Kidney (tissue), 13 donors: ENCODE measurements at regions not wholly inside any gene's neighbourhood (a gene's known extent, or its start where the extent isn't known, plus 50 kb on each side); places are given as distances from the start of the nearest gene placed in this dataset.

ENCODE experiments used
- DNase-seq, 5 donors: peaks; one replicate each; pipeline ENCODE4 v3.0.0-alpha.2; 2013 to 2020
- FAIRE-seq: peaks from 2 replicates; lab custom pipeline; 2012; peaks lifted over from hg19 to GRCh38; lab: Jason Lieb, UNC
- H3K27ac ChIP-seq, 2 donors: one replicate each; pipeline ENCODE4 v1.7.0; 2013; ENCODE audit warnings: low read depth in 2 of 2, low read length in 2 of 2, inconsistent platforms in 1 of 2
- H3K27me3 ChIP-seq: one replicate; pipeline ENCODE4 v1.7.1; 2013; ENCODE audit warnings: low read length, inconsistent platforms; ENCODE audit not compliant: control insufficient read depth, insufficient read depth
- H3K36me3 ChIP-seq, 3 donors: one replicate each; pipeline versions ENCODE4 v1.7.0 to v1.7.1; 2013; ENCODE audit warnings: low read length in 3 of 3, control low read depth in 1 of 3, inconsistent platforms in 1 of 3; ENCODE audit not compliant: insufficient read depth in 3 of 3, control insufficient read depth in 2 of 3
- H3K4me1 ChIP-seq, 3 donors: one replicate each; pipeline versions ENCODE4 v1.7.0 to v1.7.1; 2013; ENCODE audit warnings: low read length in 3 of 3, inconsistent platforms in 1 of 3, low read depth in 1 of 3; ENCODE audit not compliant: control insufficient read depth in 2 of 3, insufficient read depth in 2 of 3
- H3K4me3 ChIP-seq, 3 donors: one replicate each; pipeline versions ENCODE4 v1.7.0 to v1.8.1; 2013; ENCODE audit warnings: low read length in 3 of 3, control low read depth in 1 of 3, inconsistent platforms in 1 of 3
- H3K9ac ChIP-seq, 3 donors: one replicate each; pipeline versions ENCODE4 v1.7.0 to v1.7.1; 2013; ENCODE audit warnings: low read length in 3 of 3, control low read depth in 1 of 3, inconsistent platforms in 1 of 3
- H3K9me3 ChIP-seq, 3 donors: one replicate each; pipeline versions ENCODE4 v1.7.0 to v1.7.1; 2013; ENCODE audit warnings: low read length in 3 of 3, control low read depth in 1 of 3, inconsistent platforms in 1 of 3; ENCODE audit not compliant: control insufficient read depth in 2 of 3, insufficient read depth in 1 of 3
- CTCF ChIP-seq: IDR thresholded peaks from 3 replicates; pipeline ENCODE4 v1.5.1; 2012; ENCODE audit warnings: mild to moderate bottlenecking, moderate library complexity, borderline replicate concordance; ENCODE audit not compliant: insufficient read depth; ENCODE audit errors: extremely low read depth
- intact Hi-C: fragments of 100-400 bp; cut with DNase I; formaldehyde crosslinking; loops from one replicate; pipeline ENCODE4 v1.11.1; 2022
- donor health status: control.
- donor health status: control.
- donor health status: control.
- donor health status: control.
- donor health status: control.
- donor health status: DM: yes; HTN: yes; CAD: no.
- donor health status: Normal renal cell carcinoma (clear cell type).

- no peak for FAIRE-seq
- no peak for TF ChIP-seq CTCF
- peak in 1 of 5 donors; percentile 27 for DNase-seq
These were observed 81.5 kb upstream of the CDIN1 start for GRCh38 chr15:36497901-36498300.

GRCh38 chr15:36498401-36498800 lies 81.0 kb upstream of the CDIN1 start:
- Histone ChIP-seq H3K36me3 (no peaks in the 10 kb centered on the region), H3K9ac (peak overlapping the region in 1 of 3 donors; percentile 6), H3K27me3 (no peaks in the 10 kb centered on the region), H3K9me3 (no peaks in the 10 kb centered on the region), H3K4me3 (peak overlapping the region in 2 of 3 donors; percentile 18 to 26), H3K4me1 (peaks cover 0 to 7% (median 0%) of the 10 kb centered on the region in 3 donors), H3K27ac (peak overlapping the region in 1 of 2 donors; percentile 55)
- FAIRE-seq (no peak), DNase-seq (peak in 1 of 5 donors; percentile 34)
- intact Hi-C loops: no loop called here
- no peak for TF ChIP-seq CTCF

More at GRCh38 chr15:36497901-36498300, 81.5 kb upstream of the CDIN1 start:
- intact Hi-C loops: no loop called here
- Histone ChIP-seq H3K36me3 (no peaks in the 10 kb centered on the region), H3K27ac (peak overlapping the region in 1 of 2 donors; percentile 55), H3K4me1 (peaks cover 0 to 7% (median 0%) of the 10 kb centered on the region in 3 donors), H3K4me3 (peak overlapping the region; percentile 8 to 26 (median 18)), H3K9ac (peak overlapping the region in 1 of 3 donors; percentile 6), H3K9me3 (no peaks in the 10 kb centered on the region), H3K27me3 (no peaks in the 10 kb centered on the region)

GRCh38 chr15:36498916-36499315 lies 80.5 kb upstream of the CDIN1 start:
- FAIRE-seq (no peak), DNase-seq (peak in 2 of 5 donors; percentile 80 to 88)
- no peaks in the 10 kb centered on the region for H3K9me3 ChIP-seq
- H3K27me3 ChIP-seq: no peaks in the 10 kb centered on the region
- no peak for TF ChIP-seq CTCF
- intact Hi-C loops: no loop called here
- H3K27ac ChIP-seq: no peak overlapping the region
- H3K4me1 ChIP-seq: peaks cover 0 to 7% (median 0%) of the 10 kb centered on the region in 3 donors
- H3K36me3 ChIP-seq: no peaks in the 10 kb centered on the region
- peak overlapping the region in 1 of 3 donors; percentile 17 for H3K4me3 ChIP-seq
- H3K9ac ChIP-seq: peak overlapping the region in 1 of 3 donors; percentile 30
